Activated T-cell treated with anti-CD3 and anti-CD28 coated beads, Interleukin-2, amount 50 U/mL, for 4 hours (primary cell): ENCODE measurements at regions not wholly inside any gene's neighbourhood (a gene's known extent, or its start where the extent isn't known, plus 50 kb on each side); places are given as distances from the start of the nearest gene placed in this dataset.
"Not testable (repeated sequence)": the region's sequence is repeated elsewhere in the genome, so short reads cannot be mapped to it uniquely, and the experiment has no call there.

Experiments used
- ATAC-seq, 2 donors: fragments of 200-7000 bp; cut with Tn5 transposase; one replicate each; pipeline ENCODE4 v1.10.0; 2021
- DNase-seq: peaks from one replicate; pipeline ENCODE4 v3.0.0-alpha.2; 2020
- H3K27me3 Mint-ChIP-seq: one replicate; pipeline ENCODE4 v1.8.0; 2021; ENCODE audit warnings: low read depth, mixed read lengths
- H3K36me3 Mint-ChIP-seq: one replicate; pipeline ENCODE4 v1.8.0; 2022; ENCODE audit warnings: mixed read lengths; ENCODE audit not compliant: insufficient read depth
- H3K4me1 Mint-ChIP-seq: one replicate; pipeline ENCODE4 v1.8.0; 2021; ENCODE audit warnings: low read depth, mixed read lengths
- H3K4me3 Mint-ChIP-seq: one replicate; pipeline ENCODE4 v1.8.0; 2021; ENCODE audit warnings: mild to moderate bottlenecking, moderate library complexity, mixed read lengths
- H3K9me3 Mint-ChIP-seq: one replicate; pipeline ENCODE4 v1.8.0; 2021; ENCODE audit warnings: mixed read lengths

DNA sequence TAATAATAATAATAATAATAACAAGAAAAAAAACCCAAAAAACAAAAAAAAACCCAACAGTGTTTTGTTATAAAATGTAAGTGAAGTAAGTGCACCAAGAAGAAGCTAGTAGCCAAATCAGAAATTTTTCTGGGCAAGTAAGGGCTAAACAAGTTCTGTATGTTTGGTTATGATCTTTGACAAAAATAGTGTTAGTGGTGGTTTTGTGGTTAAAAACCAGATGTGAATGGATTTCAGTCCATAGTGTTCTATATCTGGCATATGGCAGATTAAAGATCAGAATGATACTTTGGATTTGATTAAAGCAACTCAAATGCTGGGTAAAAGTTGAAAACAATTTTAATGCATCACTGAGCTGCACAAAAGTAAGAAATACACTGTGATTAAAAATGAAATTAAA is 116.5 kb upstream of the NDST4 start:
- Mint-ChIP-seq H3K9me3 (no peaks in the 10 kb centered on the region), H3K4me1 (no peaks in the 10 kb centered on the region), H3K4me3 (no peak overlapping the region), H3K27me3 (no peaks in the 10 kb centered on the region), H3K36me3 (no peaks in the 10 kb centered on the region)
- ATAC-seq: no peak
- DNase-seq: no peak

DNA sequence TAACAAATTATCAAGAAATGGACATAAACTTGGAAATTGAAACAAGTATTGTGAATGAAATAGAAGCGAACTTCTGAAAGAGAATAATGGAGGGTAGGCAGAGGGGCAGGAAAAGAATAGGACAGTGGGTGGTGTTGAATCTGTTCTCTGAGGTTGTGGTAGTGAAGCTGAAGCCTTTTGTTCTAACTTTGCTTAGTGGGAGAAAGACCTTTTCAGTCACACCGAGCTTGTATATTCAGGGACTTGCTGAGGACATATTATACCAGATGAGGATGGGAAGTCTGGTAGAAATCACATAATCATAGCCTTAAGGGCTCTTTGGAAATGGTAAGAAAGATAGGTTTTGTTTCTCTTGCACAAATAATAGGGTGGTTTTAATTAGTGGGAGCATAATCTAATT is 115.4 kb upstream of the NDST4 start:
- Mint-ChIP-seq H3K4me1 (no peaks in the 10 kb centered on the region), H3K9me3 (no peaks in the 10 kb centered on the region), H3K36me3 (no peaks in the 10 kb centered on the region), H3K27me3 (no peaks in the 10 kb centered on the region), H3K4me3 (no peak overlapping the region)
- DNase-seq: no peak
- ATAC-seq: no peak

DNA sequence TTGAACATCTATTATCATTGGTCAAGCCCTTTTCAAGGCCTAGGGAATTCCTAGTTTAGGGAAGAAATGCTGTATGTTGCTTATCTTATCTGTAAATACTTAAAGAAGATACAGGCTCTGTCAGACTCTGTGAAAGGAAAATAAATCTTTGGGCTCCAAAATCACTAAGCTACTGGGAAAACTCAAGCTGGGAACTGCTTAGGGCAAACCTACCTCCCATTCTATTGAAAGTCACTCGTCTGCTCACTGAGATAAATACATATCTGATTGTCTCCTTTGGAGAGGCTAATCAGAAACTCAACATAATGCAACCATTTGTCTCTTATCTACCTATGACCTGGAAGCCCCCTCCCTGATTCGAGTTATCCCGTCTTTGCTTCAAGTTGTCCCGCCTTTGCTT is 108.6 kb upstream of the NDST4 start:
- no peaks in the 10 kb centered on the region for H3K9me3 Mint-ChIP-seq
- no peaks in the 10 kb centered on the region for H3K4me1 Mint-ChIP-seq
- H3K36me3 Mint-ChIP-seq: no peaks in the 10 kb centered on the region
- DNase-seq: no peak
- no peak for ATAC-seq
- H3K27me3 Mint-ChIP-seq: no peaks in the 10 kb centered on the region
- no peak overlapping the region for H3K4me3 Mint-ChIP-seq

DNA sequence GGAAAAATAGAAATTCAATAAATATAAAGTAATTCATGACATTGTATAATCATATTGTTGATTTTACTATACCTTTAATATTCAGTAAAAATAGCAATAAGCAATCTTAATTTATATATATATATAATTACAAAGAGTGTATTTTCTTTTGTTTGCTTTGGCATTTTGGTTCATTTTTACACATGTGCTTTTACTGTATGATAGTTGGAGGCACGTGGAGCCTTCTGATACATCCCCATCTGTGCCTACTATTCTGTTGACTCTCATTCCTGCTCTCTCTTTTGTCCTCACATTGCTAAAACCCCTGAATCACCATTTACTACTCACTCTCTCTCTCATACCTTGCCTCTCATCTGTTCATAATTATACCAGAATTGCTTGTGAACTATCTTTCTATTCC is 106.4 kb upstream of the NDST4 start:
- no peaks in the 10 kb centered on the region for H3K27me3 Mint-ChIP-seq
- no peaks in the 10 kb centered on the region for H3K4me1 Mint-ChIP-seq
- no peaks in the 10 kb centered on the region for H3K9me3 Mint-ChIP-seq
- ATAC-seq (no peak), DNase-seq (no peak)
- no peaks in the 10 kb centered on the region for H3K36me3 Mint-ChIP-seq
- H3K4me3 Mint-ChIP-seq: no peak overlapping the region

DNA sequence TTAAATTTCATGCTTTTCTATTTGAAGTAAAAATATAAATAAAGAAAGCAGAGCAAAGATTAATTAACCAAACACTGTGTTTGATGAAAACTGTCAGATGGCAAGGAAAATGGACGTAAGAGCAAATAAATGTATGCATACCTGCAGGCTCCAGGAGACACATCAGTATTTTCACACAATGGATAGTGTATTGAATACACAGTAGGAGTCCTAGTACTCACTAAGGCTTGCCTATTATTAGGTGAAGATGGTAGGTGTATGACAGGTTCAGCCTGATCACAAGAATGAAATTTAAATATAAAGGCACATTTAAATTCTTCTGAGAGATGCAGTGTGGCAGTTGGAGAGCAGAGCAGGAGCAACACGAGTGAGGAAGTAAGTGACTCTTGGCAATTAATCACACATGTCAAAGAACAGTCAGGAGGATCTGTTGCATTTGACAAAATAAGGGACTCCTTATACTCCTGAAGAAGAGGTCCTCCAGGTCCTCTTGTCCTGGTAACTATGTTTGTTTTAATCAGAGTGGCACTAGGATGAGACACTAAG is 106.0 kb upstream of the NDST4 start:
- DNase-seq (no peak), ATAC-seq (no peak)
- no peaks in the 10 kb centered on the region for H3K9me3 Mint-ChIP-seq
- no peaks in the 10 kb centered on the region for H3K27me3 Mint-ChIP-seq
- H3K4me3 Mint-ChIP-seq: no peak overlapping the region
- no peaks in the 10 kb centered on the region for H3K4me1 Mint-ChIP-seq
- H3K36me3 Mint-ChIP-seq: no peaks in the 10 kb centered on the region

DNA sequence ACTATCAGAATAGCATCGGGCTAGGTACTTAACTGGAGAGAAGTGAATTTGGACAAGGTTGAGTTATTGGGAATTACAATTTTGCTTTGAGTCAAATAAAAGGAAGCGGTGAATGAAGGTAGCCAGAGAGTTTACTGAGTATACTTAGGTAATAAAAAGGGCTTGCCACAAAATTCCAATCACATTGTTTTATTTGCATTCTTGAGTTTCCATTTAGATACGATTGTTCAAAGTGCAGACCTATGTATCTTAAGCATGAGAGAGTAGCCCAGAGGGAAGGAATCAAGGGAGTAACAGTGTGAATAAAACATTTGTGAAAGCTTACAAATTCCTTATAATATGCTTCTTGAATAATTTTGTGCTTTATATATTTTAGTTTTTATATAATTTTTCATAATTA is 102.5 kb upstream of the NDST4 start:
- Mint-ChIP-seq H3K9me3 (no peaks in the 10 kb centered on the region), H3K27me3 (no peaks in the 10 kb centered on the region), H3K4me1 (no peaks in the 10 kb centered on the region), H3K4me3 (no peak overlapping the region), H3K36me3 (no peaks in the 10 kb centered on the region)
- ATAC-seq: no peak
- DNase-seq: no peak

DNA sequence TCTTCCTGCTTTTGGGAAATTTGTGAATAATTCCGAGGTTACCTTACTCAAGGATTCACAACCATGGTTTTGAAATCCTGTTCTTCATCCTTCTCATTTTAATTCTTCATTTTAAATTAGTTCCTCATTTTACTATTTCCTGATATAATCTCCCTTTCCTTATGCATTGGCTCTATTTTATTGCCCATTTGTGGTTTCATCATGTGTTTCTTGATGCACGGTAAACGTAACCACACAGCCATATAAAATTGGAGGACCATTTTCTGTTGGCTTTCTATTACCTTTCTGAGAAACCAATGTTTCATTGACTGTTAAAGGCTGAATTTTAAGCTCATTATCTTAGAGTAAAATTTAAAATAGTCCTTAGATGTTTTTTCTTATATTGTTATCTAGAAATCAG is 100.3 kb upstream of the NDST4 start:
- Mint-ChIP-seq H3K27me3 (no peaks in the 10 kb centered on the region), H3K4me3 (no peak overlapping the region), H3K36me3 (no peaks in the 10 kb centered on the region), H3K9me3 (no peaks in the 10 kb centered on the region), H3K4me1 (no peaks in the 10 kb centered on the region)
- DNase-seq: no peak
- ATAC-seq: no peak

DNA sequence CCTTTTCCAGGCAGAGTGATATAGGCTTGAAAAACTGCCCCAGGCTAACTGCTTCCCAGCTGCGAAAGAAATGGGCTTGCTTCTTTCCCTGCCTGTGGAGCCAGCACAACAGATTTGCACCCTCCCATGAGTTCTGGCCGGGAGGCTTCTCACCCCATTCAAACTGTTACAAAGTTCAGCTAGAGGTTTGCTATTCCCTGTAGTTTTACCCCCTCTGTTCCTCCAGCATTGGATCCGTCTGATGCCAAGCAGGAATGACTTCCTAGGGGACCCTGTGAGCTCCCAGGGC is 87.6 kb upstream of the NDST4 start:
- Mint-ChIP-seq H3K27me3 (no peaks in the 10 kb centered on the region), H3K4me1 (no peaks in the 10 kb centered on the region), H3K36me3 (no peaks in the 10 kb centered on the region)

DNA sequence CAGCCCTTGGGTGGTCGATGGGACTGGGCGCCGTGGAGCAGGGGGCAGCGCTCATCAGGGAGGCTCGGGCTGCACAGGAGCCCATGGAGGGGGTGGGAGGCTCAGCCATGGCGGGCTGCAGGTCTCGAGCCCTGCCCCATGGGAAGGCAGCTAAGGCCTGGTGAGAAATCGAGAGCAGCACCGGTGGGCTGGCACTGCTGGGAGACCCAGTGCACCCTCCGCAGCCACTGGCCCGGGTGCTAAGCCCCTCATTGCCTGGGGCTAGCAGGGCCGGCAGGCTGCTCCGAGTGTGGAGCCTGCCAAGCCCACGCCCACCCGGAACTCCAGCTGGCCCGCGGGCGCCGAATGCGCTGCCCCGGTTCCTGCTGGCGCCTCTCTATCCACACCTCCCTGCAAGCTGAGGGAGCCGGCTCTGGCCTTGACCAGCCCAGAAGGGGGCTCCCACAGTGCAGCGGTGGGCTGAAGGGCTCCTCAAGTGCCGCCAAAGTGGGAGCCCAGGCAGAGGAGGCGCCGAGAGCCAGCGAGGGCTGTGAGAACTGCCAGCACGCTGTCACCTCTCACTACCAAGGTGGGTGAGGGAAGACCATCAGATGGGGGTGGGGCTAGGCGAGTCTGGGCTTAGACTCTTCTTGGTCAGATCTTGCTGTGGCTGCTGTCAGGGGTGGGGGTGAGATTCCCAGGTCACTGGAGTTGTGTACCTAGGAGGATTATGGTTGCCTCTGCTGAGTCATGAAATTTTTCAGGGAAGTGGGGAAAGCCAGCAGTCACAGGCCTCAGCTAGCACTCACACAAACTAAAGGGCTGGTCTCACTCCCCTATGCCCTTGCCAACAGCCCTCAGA is 87.0 kb upstream of the NDST4 start:
- not testable (repeated sequence) for DNase-seq, H3K27me3 Mint-ChIP-seq, H3K4me3 Mint-ChIP-seq, H3K4me1 Mint-ChIP-seq, H3K36me3 Mint-ChIP-seq, H3K9me3 Mint-ChIP-seq, ATAC-seq

More for the DNA sequence above, 87.6 kb upstream of the NDST4 start:
- H3K9me3 Mint-ChIP-seq: peaks cover 9% of the 10 kb centered on the region
- H3K4me3 Mint-ChIP-seq: no peak overlapping the region
- DNase-seq (no peak), ATAC-seq (no peak)

DNA sequence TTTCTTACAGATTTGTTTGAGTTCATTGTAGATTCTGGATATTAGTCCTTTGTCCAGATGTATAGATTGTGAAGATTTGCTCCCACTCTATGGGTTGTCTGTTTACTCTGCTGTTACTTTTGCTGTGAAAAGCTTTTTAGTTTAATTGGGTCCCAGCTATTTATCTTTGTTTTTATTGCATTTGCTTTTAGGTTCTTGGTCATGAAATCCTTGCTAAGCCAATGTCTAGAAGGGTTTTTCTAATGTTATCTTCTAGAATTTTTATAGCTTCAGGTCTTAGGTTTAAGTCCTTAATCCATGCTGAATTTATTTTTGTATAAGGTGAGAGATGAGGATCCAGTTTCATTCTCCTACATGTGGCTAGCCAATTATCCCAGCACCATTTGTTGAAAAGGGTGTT is 81.2 kb upstream of the NDST4 start:
- not testable (repeated sequence) for H3K27me3 Mint-ChIP-seq, H3K4me1 Mint-ChIP-seq, ATAC-seq, DNase-seq, H3K36me3 Mint-ChIP-seq, H3K4me3 Mint-ChIP-seq, H3K9me3 Mint-ChIP-seq

DNA sequence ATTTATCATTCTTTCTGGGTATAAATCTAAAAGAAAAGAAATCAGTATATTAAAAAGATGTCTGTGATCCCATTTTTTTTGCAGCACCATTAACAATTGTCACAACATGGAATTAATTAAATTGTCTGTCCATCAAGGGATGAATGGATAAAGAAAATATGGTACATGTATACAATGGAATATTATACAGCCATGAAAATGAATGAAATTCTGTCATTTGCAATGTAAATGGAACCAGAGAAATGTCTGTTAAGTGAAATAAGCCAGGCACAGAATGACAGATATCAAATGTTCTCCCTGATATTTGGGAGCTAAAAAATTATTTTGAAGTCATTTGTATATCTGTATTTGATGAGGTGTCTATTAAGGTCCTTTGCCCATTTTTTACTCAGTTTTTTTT is 77.1 kb upstream of the NDST4 start:
- Mint-ChIP-seq H3K36me3 (no peaks in the 10 kb centered on the region), H3K4me3 (no peak overlapping the region), H3K27me3 (no peaks in the 10 kb centered on the region), H3K4me1 (no peaks in the 10 kb centered on the region), H3K9me3 (peaks cover 2% of the 10 kb centered on the region)
- no peak for ATAC-seq
- DNase-seq: no peak

DNA sequence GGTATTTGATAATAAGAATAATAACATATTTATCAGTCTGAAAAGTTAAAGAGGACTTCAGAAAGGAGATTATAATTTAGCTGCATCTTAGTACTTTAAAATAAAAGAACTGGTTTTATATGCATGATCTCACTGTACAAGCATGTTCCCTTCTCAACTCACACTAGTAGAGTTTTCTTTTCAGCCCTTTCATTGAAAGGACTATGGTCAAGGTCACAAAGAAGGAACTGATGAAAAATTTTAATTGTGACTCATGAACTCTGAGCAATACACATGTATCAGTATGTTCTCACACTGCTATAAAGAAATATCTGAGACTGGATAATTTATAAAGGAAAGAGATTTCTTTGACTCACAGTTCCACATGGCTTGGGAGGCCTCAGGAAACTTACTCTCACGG is 73.7 kb upstream of the NDST4 start:
- ATAC-seq: no peak
- H3K9me3 Mint-ChIP-seq: peaks cover 10% of the 10 kb centered on the region
- no peak for DNase-seq
- H3K27me3 Mint-ChIP-seq: no peaks in the 10 kb centered on the region
- H3K4me3 Mint-ChIP-seq: no peak overlapping the region
- H3K36me3 Mint-ChIP-seq: no peaks in the 10 kb centered on the region
- H3K4me1 Mint-ChIP-seq: no peaks in the 10 kb centered on the region

DNA sequence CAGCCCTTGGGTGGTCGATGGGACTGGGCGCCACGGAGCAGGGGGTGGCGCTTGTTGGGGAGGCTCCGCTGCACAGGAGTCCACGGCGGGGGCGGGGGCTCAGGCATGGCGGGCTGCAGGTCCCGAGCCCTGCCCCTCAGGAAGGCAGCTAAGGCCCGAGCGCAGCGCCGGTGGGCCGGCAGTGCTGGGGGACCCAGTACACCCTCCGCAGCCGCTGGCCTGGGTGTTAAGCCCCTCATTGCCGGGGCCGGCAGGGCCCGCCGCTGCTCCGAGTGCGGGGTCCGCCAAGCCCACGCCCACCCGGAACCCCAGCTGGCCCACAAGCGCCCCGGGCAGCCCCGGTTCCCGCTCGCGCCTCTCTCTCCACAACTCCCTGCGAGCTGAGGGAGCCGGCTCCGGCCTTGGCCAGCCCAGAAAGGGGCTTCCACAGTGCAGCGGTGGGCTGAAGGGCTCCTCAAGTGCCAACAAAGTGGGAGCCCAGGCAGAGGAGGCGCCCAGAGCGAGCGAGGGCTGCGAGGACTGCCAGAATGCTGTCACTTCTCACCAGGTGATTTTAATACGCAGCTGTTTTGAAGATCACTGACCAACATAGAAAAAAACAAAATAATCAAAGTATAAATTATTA is 66.1 kb upstream of the NDST4 start:
- not testable (repeated sequence) for H3K4me3 Mint-ChIP-seq, H3K9me3 Mint-ChIP-seq, DNase-seq, ATAC-seq, H3K4me1 Mint-ChIP-seq, H3K27me3 Mint-ChIP-seq, H3K36me3 Mint-ChIP-seq

DNA sequence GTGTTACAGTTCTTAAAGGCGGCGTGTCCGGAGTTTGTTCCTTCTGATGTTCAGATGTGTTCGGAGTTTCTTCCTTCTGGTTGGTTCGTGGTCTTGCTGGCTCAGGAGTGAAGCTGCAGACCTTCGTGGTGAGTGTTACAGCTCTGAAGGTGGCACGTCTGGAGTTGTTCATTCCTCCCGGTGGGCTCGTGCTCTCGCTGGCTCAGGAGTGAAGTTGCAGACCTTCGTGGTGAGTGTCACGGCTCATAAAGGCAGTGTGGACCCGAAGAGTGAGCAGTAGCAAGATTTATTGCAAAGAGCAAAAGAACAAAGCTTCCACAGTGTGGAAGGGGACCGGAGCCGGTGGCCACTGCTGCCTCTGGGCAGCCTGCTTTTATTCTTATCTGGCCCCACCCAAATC is 65.3 kb upstream of the NDST4 start:
- DNase-seq, H3K4me1 Mint-ChIP-seq, ATAC-seq, H3K9me3 Mint-ChIP-seq, H3K36me3 Mint-ChIP-seq, H3K4me3 Mint-ChIP-seq, H3K27me3 Mint-ChIP-seq: not testable (repeated sequence)

DNA sequence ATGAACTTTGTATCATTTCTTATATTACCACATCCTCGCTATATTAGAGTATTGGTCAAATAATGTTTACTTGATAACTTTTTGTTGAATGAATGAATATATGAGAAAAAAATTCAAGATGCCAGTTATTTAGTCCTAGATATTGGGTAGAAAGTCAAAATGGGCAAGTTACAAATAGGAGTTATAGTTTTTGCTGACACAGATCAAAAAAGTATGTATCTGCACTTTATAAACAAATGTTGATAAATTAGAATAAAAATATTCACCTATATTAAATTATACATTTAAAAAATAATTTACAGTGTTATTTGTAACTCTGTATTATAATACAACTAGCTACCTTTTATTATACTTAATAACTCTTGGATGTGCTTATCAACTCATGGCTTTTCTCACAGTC is 57.8 kb upstream of the NDST4 start:
- DNase-seq: no peak

More for the DNA sequence above, 57.8 kb upstream of the NDST4 start:
- Mint-ChIP-seq H3K4me3 (no peak overlapping the region), H3K4me1 (no peaks in the 10 kb centered on the region), H3K9me3 (peaks cover 5% of the 10 kb centered on the region), H3K36me3 (no peaks in the 10 kb centered on the region), H3K27me3 (no peaks in the 10 kb centered on the region)
- no peak for ATAC-seq
